NCI-H146 treated with DMSO at 0.1 percent for 48 hours (cell line): ENCODE measurements at regions not wholly inside any gene's neighbourhood (a gene's known extent, or its start where the extent isn't known, plus 50 kb on each side); places are given as distances from the start of the nearest gene placed in this dataset.

Source experiments
- DNase-seq: peaks from one replicate; lab custom pipeline; 2025; ENCODE audit not compliant: unreplicated experiment; lab: John Stamatoyannopoulos, UW

- no peak for DNase-seq
These were observed 327.3 kb downstream of the NXPE2 start for GRCh38 chr11:115005663-115006062.

GRCh38 chr11:115007851-115008250 is 329.5 kb downstream of the NXPE2 start:
- no peak for DNase-seq

GRCh38 chr11:115008799-115009198 is 330.5 kb downstream of the NXPE2 start:
- no peak for DNase-seq

GRCh38 chr11:115017529-115017928 is 339.2 kb downstream of the NXPE2 start:
- no peak for DNase-seq

- DNase-seq = no peak
These were observed 351.8 kb downstream of the NXPE2 start for GRCh38 chr11:115030166-115030565.

- DNase-seq = no peak
These were observed 358.3 kb downstream of the NXPE2 start for GRCh38 chr11:115036406-115037180.

- DNase-seq = no peak
These were observed 363.7 kb downstream of the NXPE2 start for GRCh38 chr11:115042002-115042401.

- DNase-seq = no peak
These were observed 369.3 kb downstream of the NXPE2 start for GRCh38 chr11:115047631-115048030.

- no peak for DNase-seq
These were observed 371.5 kb downstream of the NXPE2 start for GRCh38 chr11:115049796-115050195.

- DNase-seq = no peak
These were observed 372.4 kb downstream of the NXPE2 start for GRCh38 chr11:115050756-115051155.

- DNase-seq = no peak
These were observed 373.7 kb downstream of the NXPE2 start for GRCh38 chr11:115051938-115052590.

GRCh38 chr11:115052601-115053000 is 374.3 kb downstream of the NXPE2 start:
- no peak for DNase-seq

- DNase-seq = peak; percentile 50
These were observed 376.5 kb downstream of the NXPE2 start for GRCh38 chr11:115054570-115055538.

- DNase-seq = no peak
These were observed 378.2 kb downstream of the NXPE2 start for GRCh38 chr11:115056514-115056913.

GRCh38 chr11:115060840-115061239 is 382.5 kb downstream of the NXPE2 start:
- DNase-seq = no peak

GRCh38 chr11:115065314-115065713 is 387.0 kb downstream of the NXPE2 start:
- DNase-seq = no peak

- DNase-seq = no peak
These were observed 387.7 kb downstream of the NXPE2 start for GRCh38 chr11:115065830-115066664.

GRCh38 chr11:115067471-115067870 is 389.1 kb downstream of the NXPE2 start:
- no peak for DNase-seq

- DNase-seq = no peak
These were observed 389.7 kb downstream of the NXPE2 start for GRCh38 chr11:115067900-115068530.

- DNase-seq = no peak
These were observed 391.3 kb downstream of the NXPE2 start for GRCh38 chr11:115069599-115069998.
